ENCODE measurements at regions not wholly inside any gene's neighbourhood (a gene's known extent, or its start where the extent isn't known, plus 50 kb on each side); places are given as distances from the start of the nearest gene placed in this dataset.

GRCh38 chr13:111610081-111610480 is 289.6 kb downstream of the TEX29 start:
- H3K36me3 ChIP-seq (ENCODE audit: control insufficient read depth in 2 of 2, extremely low read depth in 1 of 2, insufficient read depth in 2 of 2, low read length in 2 of 2) = no peaks in the 10 kb centered on the region
- no peaks in the 10 kb centered on the region for H3K9me3 ChIP-seq (ENCODE audit: control insufficient read depth, low read depth, low read length)
- no peaks in the 10 kb centered on the region for H3K4me1 ChIP-seq (ENCODE audit: control insufficient read depth, extremely low read depth, insufficient read depth, low read length)
- no peaks in the 10 kb centered on the region for H4K20me1 ChIP-seq (ENCODE audit: control insufficient read depth, extremely low read depth, insufficient read depth, low read length)
- DNase-seq (ENCODE audit: low read depth, low spot score) (no peak), FAIRE-seq (no peak)
- no peak overlapping the region for H3K4me3 ChIP-seq (ENCODE audit: control insufficient read depth in 2 of 3, extremely low read depth in 1 of 3, insufficient read depth in 2 of 3, low read depth in 1 of 3, low read length in 3 of 3)
- H3K79me2 ChIP-seq (ENCODE audit: control insufficient read depth, insufficient read depth, low read length) = no peaks in the 10 kb centered on the region
- no peak overlapping the region for H3K27ac ChIP-seq (ENCODE audit: control insufficient read depth, insufficient read depth, low read length)
- dilution Hi-C loops (cut with MboI; ENCODE audit: extremely low pct_ligation_motif_present, low sequenced_read_pairs) = no loop called here
- no peak overlapping the region for H3K4me2 ChIP-seq (ENCODE audit: control insufficient read depth, extremely low read depth, insufficient read depth, low read depth, low read length)
- no peak overlapping the region for H3K9ac ChIP-seq (ENCODE audit: control insufficient read depth, extremely low read depth, insufficient read depth, low read length)
- no peak for TF ChIP-seq EZH2 (IDR thresholded peaks at IDR 0.05; ENCODE audit: low read length)
- no peak for TF ChIP-seq CTCF (optimal IDR thresholded peaks at IDR 0.05 in 1 of 3, IDR thresholded peaks at IDR 0.05 in 1 of 3, conservative IDR thresholded peaks at IDR 0.05 in 1 of 3; ENCODE audit: extremely low read depth in 1 of 3, insufficient read depth in 2 of 3, low read length in 3 of 3)
- H3K27me3 ChIP-seq (ENCODE audit: control insufficient read depth, extremely low read depth, insufficient read depth, low read length) = no peaks in the 10 kb centered on the region
- H3K9me1 ChIP-seq (ENCODE audit: control insufficient read depth, extremely low read depth, insufficient read depth, low read length) = no peaks in the 10 kb centered on the region
- no peak overlapping the region for H2AFZ ChIP-seq (ENCODE audit: control insufficient read depth, low read length)

- Histone ChIP-seq H3K4me3 (ENCODE audit: control insufficient read depth in 2 of 3, extremely low read depth in 1 of 3, insufficient read depth in 2 of 3, low read depth in 1 of 3, low read length in 3 of 3) (no peak overlapping the region), H3K4me2 (ENCODE audit: control insufficient read depth, extremely low read depth, insufficient read depth, low read depth, low read length) (no peak overlapping the region), H3K36me3 (ENCODE audit: control insufficient read depth in 2 of 2, extremely low read depth in 1 of 2, insufficient read depth in 2 of 2, low read length in 2 of 2) (no peaks in the 10 kb centered on the region), H4K20me1 (ENCODE audit: control insufficient read depth, extremely low read depth, insufficient read depth, low read length) (no peaks in the 10 kb centered on the region), H3K27me3 (ENCODE audit: control insufficient read depth, extremely low read depth, insufficient read depth, low read length) (no peaks in the 10 kb centered on the region), H3K9me1 (ENCODE audit: control insufficient read depth, extremely low read depth, insufficient read depth, low read length) (no peaks in the 10 kb centered on the region), H3K4me1 (ENCODE audit: control insufficient read depth, extremely low read depth, insufficient read depth, low read length) (no peaks in the 10 kb centered on the region), H3K9me3 (ENCODE audit: control insufficient read depth, low read depth, low read length) (no peaks in the 10 kb centered on the region), H3K27ac (ENCODE audit: control insufficient read depth, insufficient read depth, low read length) (no peak overlapping the region), H3K79me2 (ENCODE audit: control insufficient read depth, insufficient read depth, low read length) (no peaks in the 10 kb centered on the region), H2AFZ (ENCODE audit: control insufficient read depth, low read length) (no peak overlapping the region), H3K9ac (ENCODE audit: control insufficient read depth, extremely low read depth, insufficient read depth, low read length) (no peak overlapping the region)
- DNase-seq (ENCODE audit: low read depth, low spot score) (no peak), FAIRE-seq (no peak)
- dilution Hi-C loops (cut with MboI; ENCODE audit: extremely low pct_ligation_motif_present, low sequenced_read_pairs) = no loop called here
- no peak for TF ChIP-seq EZH2 (IDR thresholded peaks at IDR 0.05; ENCODE audit: low read length)
- TF ChIP-seq CTCF (optimal IDR thresholded peaks at IDR 0.05 in 1 of 3, IDR thresholded peaks at IDR 0.05 in 1 of 3, conservative IDR thresholded peaks at IDR 0.05 in 1 of 3; ENCODE audit: extremely low read depth in 1 of 3, insufficient read depth in 2 of 3, low read length in 3 of 3) = no peak
These were observed 290.4 kb downstream of the TEX29 start for GRCh38 chr13:111610879-111611278.

All from keratinocyte (primary cell).